Gastroesophageal sphincter (tissue), 3 donors: ENCODE measurements at regions not wholly inside any gene's neighbourhood (a gene's known extent, or its start where the extent isn't known, plus 50 kb on each side); places are given as distances from the start of the nearest gene placed in this dataset.

Experiments used
- EP300 ChIP-seq: sonication (generic); formaldehyde crosslinking; IDR thresholded peaks from one replicate; pipeline ENCODE4 v1.6.1; 2017; ENCODE audit warnings: antibody characterized with exemption, mild to moderate bottlenecking
- POLR2AphosphoS5 ChIP-seq: sonication (generic); formaldehyde crosslinking; IDR thresholded peaks from one replicate; pipeline ENCODE4 v1.6.1; 2017; ENCODE audit warnings: antibody characterized with exemption
- TF ChIP-seq, protein P1 (sequence below), 4 experiments: fragments of 200-600 bp in 2 of 4; fragments of 450-650 bp in 2 of 4; sonication (generic) in 1 of 4; IDR thresholded peaks; one replicate each; pipeline ENCODE4 v1.5.1; 2017 to 2019; ENCODE audit warnings: antibody characterized with exemption in 4 of 4, mild to moderate bottlenecking in 2 of 4, moderate library complexity in 2 of 4

DNA sequence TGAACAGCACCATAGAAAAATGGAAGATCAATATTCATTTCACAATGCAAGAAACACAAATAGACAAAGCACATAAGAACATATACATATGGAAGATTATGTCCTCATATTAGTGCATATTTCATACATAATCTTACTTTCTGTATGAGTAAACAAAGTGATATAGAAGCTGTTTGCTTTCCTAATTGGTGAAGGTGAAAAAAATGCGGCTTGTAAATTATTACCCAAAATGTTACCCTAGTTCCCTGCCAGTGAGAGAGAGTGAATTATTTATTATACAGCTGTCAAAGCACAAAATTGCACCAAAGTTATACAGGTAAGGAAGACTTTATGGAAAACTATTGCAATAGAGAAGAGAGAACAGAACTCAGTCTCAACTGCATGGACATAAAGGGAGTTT lies 1485.0 kb upstream of the CDH9 start:
- TF ChIP-seq, protein P1, sequence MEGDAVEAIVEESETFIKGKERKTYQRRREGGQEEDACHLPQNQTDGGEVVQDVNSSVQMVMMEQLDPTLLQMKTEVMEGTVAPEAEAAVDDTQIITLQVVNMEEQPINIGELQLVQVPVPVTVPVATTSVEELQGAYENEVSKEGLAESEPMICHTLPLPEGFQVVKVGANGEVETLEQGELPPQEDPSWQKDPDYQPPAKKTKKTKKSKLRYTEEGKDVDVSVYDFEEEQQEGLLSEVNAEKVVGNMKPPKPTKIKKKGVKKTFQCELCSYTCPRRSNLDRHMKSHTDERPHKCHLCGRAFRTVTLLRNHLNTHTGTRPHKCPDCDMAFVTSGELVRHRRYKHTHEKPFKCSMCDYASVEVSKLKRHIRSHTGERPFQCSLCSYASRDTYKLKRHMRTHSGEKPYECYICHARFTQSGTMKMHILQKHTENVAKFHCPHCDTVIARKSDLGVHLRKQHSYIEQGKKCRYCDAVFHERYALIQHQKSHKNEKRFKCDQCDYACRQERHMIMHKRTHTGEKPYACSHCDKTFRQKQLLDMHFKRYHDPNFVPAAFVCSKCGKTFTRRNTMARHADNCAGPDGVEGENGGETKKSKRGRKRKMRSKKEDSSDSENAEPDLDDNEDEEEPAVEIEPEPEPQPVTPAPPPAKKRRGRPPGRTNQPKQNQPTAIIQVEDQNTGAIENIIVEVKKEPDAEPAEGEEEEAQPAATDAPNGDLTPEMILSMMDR (IDR thresholded peaks at IDR 0.05): no peak
- TF ChIP-seq EP300 (no peak), POLR2AphosphoS5 (no peak)
